Transverse colon (tissue), 4 donors: ENCODE measurements at regions not wholly inside any gene's neighbourhood (a gene's known extent, or its start where the extent isn't known, plus 50 kb on each side); places are given as distances from the start of the nearest gene placed in this dataset.

Source experiments
- DNase-seq: peaks from one replicate; pipeline ENCODE4 v3.0.0-alpha.2; 2019
- H3K27ac ChIP-seq, 4 donors: fragments of 200-600 bp; sonication (generic); 2 replicates each; pipeline ENCODE4 v1.5.1; 2016 to 2018; ENCODE audit warnings: inconsistent platforms in 4 of 4
- H3K27me3 ChIP-seq: fragments of 200-600 bp; sonication (generic); 2 replicates; pipeline ENCODE4 v1.5.1; 2017; ENCODE audit warnings: inconsistent platforms
- H3K36me3 ChIP-seq, 4 donors: fragments of 200-600 bp; sonication (generic); 2 replicates each; pipeline ENCODE4 v1.5.1; 2017 to 2019; ENCODE audit warnings: inconsistent platforms in 4 of 4
- H3K4me1 ChIP-seq, 4 donors: fragments of 200-600 bp; sonication (generic); 2 replicates each; pipeline ENCODE4 v1.5.1; 2017 to 2020; ENCODE audit warnings: inconsistent platforms in 4 of 4
- H3K4me3 ChIP-seq, 4 donors: fragments of 200-600 bp; sonication (generic); 1 replicate in 1 of 4; 2 replicates in 3 of 4; pipeline versions ENCODE4 v1.5.1 to v1.6.1; 2017 to 2019; ENCODE audit warnings: inconsistent platforms in 4 of 4
- H3K9me3 ChIP-seq, 2 donors: fragments of 200-600 bp; sonication (generic); 2 replicates each; pipeline ENCODE4 v1.5.1; 2017 to 2019; ENCODE audit warnings: inconsistent platforms in 2 of 2
- CTCF ChIP-seq, 5 experiments: fragments of 200-600 bp in 3 of 5; fragments of 450-650 bp in 2 of 5; sonication (generic) in 3 of 5; IDR thresholded peaks; 1 replicate in 2 of 5; 2 replicates in 3 of 5; pipeline ENCODE4 v1.5.1; 2016 to 2017; ENCODE audit warnings: antibody characterized with exemption in 5 of 5, inconsistent platforms in 3 of 5, mild to moderate bottlenecking in 2 of 5, moderate library complexity in 1 of 5
- EP300 ChIP-seq: sonication (generic); formaldehyde crosslinking; IDR thresholded peaks from one replicate; pipeline ENCODE4 v1.6.1; 2017; ENCODE audit warnings: antibody characterized with exemption, low read depth
- POLR2A ChIP-seq: fragments of 450-650 bp; IDR thresholded peaks from one replicate; pipeline ENCODE4 v1.6.1; 2016; ENCODE audit warnings: antibody characterized with exemption, mild to moderate bottlenecking, moderate library complexity
- POLR2AphosphoS5 ChIP-seq, 3 donors: sonication (generic); formaldehyde crosslinking; IDR thresholded peaks; one replicate each; pipeline ENCODE4 v1.6.1; 2016; ENCODE audit warnings: antibody characterized with exemption in 3 of 3
- WGBS, 2 donors: methylation state at CpG; one replicate each; pipeline ENCODE4 v1.1.5; 2018; ENCODE audit warnings: low coverage in 1 of 2; 5-methylcytosine and 5-hydroxymethylcytosine counted together
- in situ Hi-C, 4 donors: fragments of 200-750 bp; cut with MboI; loops; one replicate each; pipeline versions ENCODE4 v1.15.0 to v1.15.1; 2017; ENCODE audit warnings: low sequenced_read_pairs in 3 of 4, low pct_ligation_motif_present in 1 of 4, low pct_unique_long_range_greater_than_20kb in 1 of 4
- intact Hi-C: fragments of 100-400 bp; cut with DNase I; formaldehyde crosslinking; loops from one replicate; pipeline ENCODE4 v1.15.1; 2023; ENCODE audit warnings: low total_unique reads

DNA sequence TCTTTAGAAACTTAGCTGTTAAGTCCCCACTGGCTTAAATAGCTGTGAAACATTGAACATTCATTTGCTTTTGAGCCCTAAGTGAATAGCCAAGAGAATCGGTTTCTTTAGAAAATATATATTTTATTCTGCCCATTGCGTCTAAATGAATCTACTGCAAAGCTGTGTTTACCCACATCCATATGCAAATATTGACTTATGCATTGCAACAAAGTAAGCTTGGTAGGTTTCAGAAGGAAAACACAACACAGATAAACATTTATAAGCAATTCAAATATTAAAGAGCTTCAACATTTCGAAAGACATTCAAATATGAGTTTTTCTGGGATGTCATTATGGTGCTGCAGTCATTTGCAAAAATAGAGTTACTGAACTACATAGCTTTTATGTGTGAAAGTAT is 257.3 kb downstream of the SH2D4B start:
- intact Hi-C loops (no loop called here), in situ Hi-C loops (no loop called here)
- no peaks in the 10 kb centered on the region for H3K27me3 ChIP-seq
- no peak for DNase-seq
- no peaks in the 10 kb centered on the region for H3K9me3 ChIP-seq
- no peak overlapping the region for H3K27ac ChIP-seq
- no peaks in the 10 kb centered on the region for H3K36me3 ChIP-seq
- TF ChIP-seq EP300 (no peak), CTCF (IDR thresholded peaks at IDR 0.05) (no peak), POLR2A (no peak), POLR2AphosphoS5 (IDR thresholded peaks at IDR 0.05) (no peak)
- no peaks in the 10 kb centered on the region for H3K4me1 ChIP-seq
- H3K4me3 ChIP-seq = no peak overlapping the region
- 62 to 70% methylated on average over 3 of the region's 3 CpGs for WGBS, 2 donors

- Histone ChIP-seq H3K4me1 (no peaks in the 10 kb centered on the region), H3K36me3 (no peaks in the 10 kb centered on the region), H3K27ac (no peak overlapping the region), H3K27me3 (no peaks in the 10 kb centered on the region), H3K9me3 (no peaks in the 10 kb centered on the region), H3K4me3 (no peak overlapping the region)
- no peak for DNase-seq
- 73 to 75% methylated on average over 2 of the region's 2 CpGs for WGBS, 2 donors
- TF ChIP-seq EP300 (no peak), CTCF (IDR thresholded peaks at IDR 0.05) (no peak), POLR2AphosphoS5 (IDR thresholded peaks at IDR 0.05) (no peak), POLR2A (no peak)
- in situ Hi-C loops (no loop called here), intact Hi-C loops (no loop called here)
Measured at GRCh38 chr10:80805343-80806020, 267.8 kb downstream of the SH2D4B start.

- intact Hi-C loops (no loop called here), in situ Hi-C loops (no loop called here)
- 94% methylated on average over 21 of the region's 21 CpGs; no CpG with 5 or more reads in 1 of the 2 donors for WGBS, 2 donors
Measured at GRCh38 chr10:80814147-80814652, 276.5 kb downstream of the SH2D4B start.

GRCh38 chr10:80829151-80829550 is 291.4 kb downstream of the SH2D4B start:
- Histone ChIP-seq H3K4me1 (no peaks in the 10 kb centered on the region), H3K27me3 (no peaks in the 10 kb centered on the region), H3K9me3 (no peaks in the 10 kb centered on the region), H3K27ac (no peak overlapping the region), H3K36me3 (no peaks in the 10 kb centered on the region), H3K4me3 (no peak overlapping the region)
- intact Hi-C loops = no loop called here
- DNase-seq = no peak
- TF ChIP-seq EP300 = no peak
- no peak for TF ChIP-seq CTCF (IDR thresholded peaks at IDR 0.05)
- no peak for TF ChIP-seq POLR2AphosphoS5 (IDR thresholded peaks at IDR 0.05)
- no peak for TF ChIP-seq POLR2A
- in situ Hi-C loops = no loop called here
- WGBS, 2 donors = 100% methylated on average over 1 of the region's 1 CpG

More at GRCh38 chr10:80814147-80814652, 276.5 kb downstream of the SH2D4B start:
- Histone ChIP-seq H3K27ac (no peak overlapping the region), H3K36me3 (no peaks in the 10 kb centered on the region), H3K27me3 (no peaks in the 10 kb centered on the region), H3K4me3 (no peak overlapping the region), H3K4me1 (no peaks in the 10 kb centered on the region), H3K9me3 (no peaks in the 10 kb centered on the region)
- DNase-seq = no peak
- TF ChIP-seq CTCF (IDR thresholded peaks at IDR 0.05) (no peak), EP300 (no peak), POLR2A (no peak), POLR2AphosphoS5 (IDR thresholded peaks at IDR 0.05) (no peak)
